BJ (cell line): ENCODE measurements at regions not wholly inside any gene's neighbourhood (a gene's known extent, or its start where the extent isn't known, plus 50 kb on each side); places are given as distances from the start of the nearest gene placed in this dataset.

ENCODE experiments used
- CTCF ChIA-PET: fragments of 350-600 bp; formaldehyde crosslinking; extraction: SDS; loops from one replicate; lab custom pipeline; 2021; ENCODE audit warnings: antibody characterized with exemption, inconsistent platforms; lab: Yijun Ruan, JAX
- POLR2A ChIA-PET: fragments of 300-600 bp; sonication (Branson Sonifier 250); formaldehyde crosslinking; extraction: SDS; loops from one replicate; lab custom pipeline; 2021; ENCODE audit warnings: antibody characterized with exemption; lab: Charles Lee
- DNase-seq: peaks from one replicate; pipeline ENCODE4 v3.0.0-alpha.2; 2011; ENCODE audit warnings: low read depth
- H3K27me3 ChIP-seq: 2 replicates; pipeline ENCODE4 v1.6.0; 2011; ENCODE audit warnings: low read length; ENCODE audit not compliant: control insufficient read depth, insufficient read depth
- H3K36me3 ChIP-seq: 2 replicates; pipeline ENCODE4 v1.5.1; 2011; ENCODE audit warnings: low read length; ENCODE audit not compliant: control insufficient read depth, insufficient read depth
- H3K4me3 ChIP-seq: 2 replicates; pipeline ENCODE4 v1.5.1; 2011; ENCODE audit warnings: low read depth, mild to moderate bottlenecking, control low read depth, low read length
- TF ChIP-seq, protein P1 (sequence below): IDR thresholded peaks from 2 replicates; pipeline ENCODE4 v1.5.1; 2011; ENCODE audit warnings: low read depth, mild to moderate bottlenecking, control low read depth, inconsistent platforms, low read length, moderate library complexity; ENCODE audit not compliant: insufficient read depth

DNA sequence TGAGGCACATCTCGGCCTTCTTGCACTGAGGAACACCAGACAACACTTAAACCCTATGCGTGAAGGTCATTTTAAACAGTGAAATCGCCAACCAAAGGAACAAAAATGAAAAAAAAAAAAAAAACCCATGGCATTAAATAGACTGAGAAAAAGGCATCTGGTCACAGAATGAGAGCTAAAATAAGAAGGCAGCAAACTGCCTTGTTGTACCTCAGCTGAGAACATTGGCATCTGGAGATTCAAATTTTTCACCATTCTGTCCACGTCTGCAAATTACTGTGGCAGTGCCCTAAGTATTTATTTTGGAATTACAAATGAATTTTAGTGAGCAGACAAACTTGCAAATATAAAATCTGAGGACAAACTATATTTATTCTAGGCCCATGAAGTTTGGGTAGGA, 82.6 kb upstream of the POU1F1 start:
- no peak for DNase-seq
- POLR2A ChIA-PET = no interaction called here
- Histone ChIP-seq H3K27me3 (no peaks in the 10 kb centered on the region), H3K4me3 (no peak overlapping the region), H3K36me3 (no peaks in the 10 kb centered on the region)
- TF ChIP-seq, protein P1, sequence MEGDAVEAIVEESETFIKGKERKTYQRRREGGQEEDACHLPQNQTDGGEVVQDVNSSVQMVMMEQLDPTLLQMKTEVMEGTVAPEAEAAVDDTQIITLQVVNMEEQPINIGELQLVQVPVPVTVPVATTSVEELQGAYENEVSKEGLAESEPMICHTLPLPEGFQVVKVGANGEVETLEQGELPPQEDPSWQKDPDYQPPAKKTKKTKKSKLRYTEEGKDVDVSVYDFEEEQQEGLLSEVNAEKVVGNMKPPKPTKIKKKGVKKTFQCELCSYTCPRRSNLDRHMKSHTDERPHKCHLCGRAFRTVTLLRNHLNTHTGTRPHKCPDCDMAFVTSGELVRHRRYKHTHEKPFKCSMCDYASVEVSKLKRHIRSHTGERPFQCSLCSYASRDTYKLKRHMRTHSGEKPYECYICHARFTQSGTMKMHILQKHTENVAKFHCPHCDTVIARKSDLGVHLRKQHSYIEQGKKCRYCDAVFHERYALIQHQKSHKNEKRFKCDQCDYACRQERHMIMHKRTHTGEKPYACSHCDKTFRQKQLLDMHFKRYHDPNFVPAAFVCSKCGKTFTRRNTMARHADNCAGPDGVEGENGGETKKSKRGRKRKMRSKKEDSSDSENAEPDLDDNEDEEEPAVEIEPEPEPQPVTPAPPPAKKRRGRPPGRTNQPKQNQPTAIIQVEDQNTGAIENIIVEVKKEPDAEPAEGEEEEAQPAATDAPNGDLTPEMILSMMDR = no peak
- CTCF ChIA-PET = no interaction called here

DNA sequence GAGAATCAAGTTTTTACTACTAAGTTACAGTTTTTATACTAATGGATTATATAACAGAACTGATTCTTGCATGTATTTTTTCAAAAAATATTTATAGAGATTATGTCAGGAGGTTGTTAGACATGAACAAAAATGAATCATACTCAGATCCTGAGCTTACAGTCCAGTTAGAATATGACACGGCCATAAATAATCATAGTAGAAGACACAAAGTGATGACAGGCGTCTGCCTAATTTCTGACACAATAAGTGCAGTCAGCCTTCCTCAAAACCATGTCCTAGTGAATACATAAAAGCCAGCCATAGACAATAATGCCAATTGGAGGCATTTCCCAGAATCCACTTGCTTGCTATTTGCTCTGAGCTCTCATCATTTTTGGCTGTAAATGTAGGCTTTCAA, 81.7 kb upstream of the POU1F1 start:
- no peaks in the 10 kb centered on the region for H3K27me3 ChIP-seq
- H3K4me3 ChIP-seq = no peak overlapping the region
- POLR2A ChIA-PET = no interaction called here
- CTCF ChIA-PET = no interaction called here
- DNase-seq = no peak
- H3K36me3 ChIP-seq = no peaks in the 10 kb centered on the region
- TF ChIP-seq, protein P1 = no peak

DNA sequence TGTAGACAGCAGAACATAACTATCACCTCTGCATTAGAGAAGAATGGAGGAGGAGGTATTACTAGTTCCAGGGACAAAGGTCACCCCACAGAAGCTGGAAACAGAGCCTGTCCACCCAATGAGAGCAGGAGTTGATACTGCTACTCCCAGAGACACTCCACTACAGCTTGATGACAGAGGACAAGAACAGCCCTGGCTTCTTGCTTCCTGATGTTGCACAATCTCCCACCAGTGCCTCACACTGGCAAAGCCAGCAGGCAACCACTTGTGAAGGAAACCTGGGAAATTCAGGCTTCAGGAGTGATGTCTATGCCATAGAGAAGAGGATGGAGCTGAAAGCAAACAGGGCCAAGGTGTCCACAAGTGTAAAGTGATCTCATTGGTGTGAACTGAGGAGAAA, 78.0 kb upstream of the POU1F1 start:
- DNase-seq = no peak
- Histone ChIP-seq H3K36me3 (no peaks in the 10 kb centered on the region), H3K4me3 (no peak overlapping the region), H3K27me3 (no peaks in the 10 kb centered on the region)
- TF ChIP-seq, protein P1 = no peak
- POLR2A ChIA-PET = no interaction called here
- CTCF ChIA-PET = interaction anchor here (0.7 to 1.1 kb wide), 3 partner anchors 44 to 168 kb away, joined by 3 to 4 read pairs (median 3); no protein-coding TSS in a partner anchor

DNA sequence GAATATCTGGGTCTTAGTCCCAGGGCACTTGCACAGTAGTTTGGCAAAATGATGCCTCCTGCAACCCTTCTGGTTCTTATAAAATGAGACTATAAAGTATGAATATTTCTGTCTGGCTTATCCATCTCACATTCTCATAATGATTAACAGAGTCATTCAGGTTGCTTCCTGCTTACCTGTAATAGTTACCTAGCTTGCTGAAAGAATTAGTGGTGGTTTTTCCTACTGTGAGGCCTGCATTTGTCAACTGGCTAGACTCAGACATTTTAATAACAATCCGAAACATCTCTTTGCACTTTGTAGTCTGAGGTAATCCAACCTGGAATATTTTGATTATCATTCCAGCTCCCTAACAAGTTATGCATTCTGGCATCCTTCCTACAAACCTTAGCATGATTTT, 75.6 kb upstream of the POU1F1 start:
- TF ChIP-seq, protein P1 = no peak
- Histone ChIP-seq H3K27me3 (no peaks in the 10 kb centered on the region), H3K4me3 (no peak overlapping the region), H3K36me3 (no peaks in the 10 kb centered on the region)
- POLR2A ChIA-PET = no interaction called here
- CTCF ChIA-PET = interaction anchor here (0.9 to 2.8 kb wide), 6 partner anchors 15 to 151 kb away, joined by 3 to 28 read pairs (median 7); no protein-coding TSS in a partner anchor
- no peak for DNase-seq

DNA sequence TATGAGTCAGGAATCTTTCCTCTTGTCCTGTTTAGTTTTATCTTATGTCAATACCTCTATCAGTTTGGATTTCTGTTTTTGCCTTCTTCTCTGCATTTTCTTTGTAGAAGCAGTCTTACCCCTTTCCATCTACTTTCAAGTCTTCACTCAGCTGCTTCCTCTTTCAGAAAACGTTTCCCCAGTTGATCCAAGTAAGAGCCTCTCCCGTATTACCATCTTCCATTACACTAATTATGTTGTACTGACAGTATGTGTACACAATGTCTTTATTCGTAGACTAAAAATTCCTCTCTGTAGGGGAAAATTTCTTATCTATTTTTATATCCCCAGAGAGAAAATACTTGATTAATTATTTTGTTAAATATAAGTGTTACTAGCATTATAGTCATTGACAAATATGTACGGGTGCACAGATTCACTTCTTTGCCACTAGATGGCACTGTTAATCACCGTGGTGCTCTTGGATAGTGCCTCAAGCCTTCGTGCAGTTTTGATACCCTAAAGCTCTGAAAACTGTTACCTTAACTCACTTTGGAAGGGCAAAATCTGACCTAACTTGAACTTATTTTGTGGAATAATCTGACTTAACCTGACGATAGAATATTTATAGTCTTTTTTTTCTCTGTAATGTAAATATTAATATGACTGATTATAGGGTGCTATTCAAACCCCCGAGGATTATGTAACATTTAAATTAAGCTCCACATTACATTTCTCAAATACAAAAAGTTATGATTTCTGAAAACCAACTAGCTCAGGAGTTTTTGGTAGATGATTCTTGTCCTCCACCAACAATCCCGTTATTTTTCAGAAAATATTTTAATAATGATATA, 74.2 kb upstream of the POU1F1 start:
- ChIA-PET POLR2A (no interaction called here), CTCF (interaction anchor here (0.6 to 2.8 kb wide), 24 partner anchors 11 to 858 kb away, joined by 3 to 28 read pairs (median 3); no protein-coding TSS in a partner anchor)
- Histone ChIP-seq H3K4me3 (no peak overlapping the region), H3K27me3 (no peaks in the 10 kb centered on the region), H3K36me3 (no peaks in the 10 kb centered on the region)
- TF ChIP-seq, protein P1 = peak; percentile 83
- DNase-seq = no peak
